ENCODE measurements at regions not wholly inside any gene's neighbourhood (a gene's known extent, or its start where the extent isn't known, plus 50 kb on each side); places are given as distances from the start of the nearest gene placed in this dataset.
"Not testable (repeated sequence)": the region's sequence is repeated elsewhere in the genome, so short reads cannot be mapped to it uniquely, and the experiment has no call there.

DNA sequence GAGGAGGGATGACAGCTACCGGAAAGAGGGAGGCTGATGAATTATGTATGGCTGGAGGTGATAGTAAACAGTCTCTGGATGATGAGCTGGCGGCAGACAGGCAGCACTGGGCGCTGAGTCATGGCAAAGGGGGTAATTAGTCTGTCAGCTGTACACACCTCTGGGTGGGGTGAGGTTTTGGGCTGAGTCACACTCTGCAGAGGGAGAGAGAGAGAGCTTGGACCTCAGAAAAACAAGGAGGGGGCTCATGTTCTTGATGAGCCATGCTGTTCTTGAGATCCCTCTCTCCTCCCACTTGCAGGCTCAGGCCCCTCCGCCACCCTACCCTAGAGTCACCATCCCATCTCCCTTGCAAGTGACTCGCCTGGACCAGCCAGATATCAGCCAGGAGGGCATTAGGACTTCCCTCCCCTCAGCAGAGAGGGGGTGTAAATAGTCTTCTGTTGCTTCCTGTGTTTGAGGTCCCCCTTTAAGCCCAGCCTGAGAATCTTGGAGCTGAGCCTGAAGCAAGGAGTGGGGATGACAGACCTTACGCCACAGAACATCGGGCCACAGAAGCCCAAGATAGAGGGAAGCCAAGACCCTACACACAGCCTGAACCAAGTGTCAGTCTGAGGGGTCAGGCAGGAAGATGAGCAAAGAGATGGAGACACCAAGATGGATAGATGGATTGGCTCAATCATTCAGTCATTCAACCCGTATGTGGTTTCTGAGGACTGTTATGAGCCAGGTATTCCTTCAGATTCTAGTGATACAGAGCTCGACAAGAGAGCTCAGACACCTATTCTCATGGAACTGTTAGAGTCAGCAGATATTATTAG, 383.2 kb upstream of the CCL2 start:
- WGBS (ENCODE audit: insufficient coverage): 42% methylated on average over 3 of the region's 9 CpGs
- H3K4me3 ChIP-seq (ENCODE audit: control insufficient read depth in 1 of 2, extremely low read depth in 1 of 2, low read length in 1 of 2): no peak overlapping the region
- Mint-ChIP-seq H3K4me3 (no peak overlapping the region), H3K27me3 (peaks cover 22 to 33% of the 10 kb centered on the region in 2 donors), H3K27ac (no peak overlapping the region), H3K9me3 (no peaks in the 10 kb centered on the region), H3K4me1 (no peaks in the 10 kb centered on the region), H3K36me3 (no peaks in the 10 kb centered on the region)
- H3K27me3 ChIP-seq (replicated peaks in 1 of 2; ENCODE audit: control insufficient read depth in 2 of 2, extremely low read depth in 1 of 2, insufficient read depth in 2 of 2, low read length in 1 of 2): peaks cover 2 to 27% of the 10 kb centered on the region in 2 experiments
- no peaks in the 10 kb centered on the region for H3K36me3 ChIP-seq (ENCODE audit: control insufficient read depth in 2 of 2, extremely low read depth in 1 of 2, insufficient read depth in 1 of 2, low read length in 1 of 2)
- DNase-seq (no peak), ATAC-seq (replicated peaks in 1 of 4) (no peak)
- H3K27ac ChIP-seq (ENCODE audit: low read length): no peak overlapping the region
- CTCF ChIA-PET: no interaction called here
- no peaks in the 10 kb centered on the region for H3K9me3 ChIP-seq
- POLR2A ChIA-PET: no interaction called here
- no peaks in the 10 kb centered on the region for H3K4me1 ChIP-seq (ENCODE audit: control insufficient read depth in 1 of 2, extremely low read depth in 1 of 2, insufficient read depth in 2 of 2, low read length in 2 of 2)

DNA sequence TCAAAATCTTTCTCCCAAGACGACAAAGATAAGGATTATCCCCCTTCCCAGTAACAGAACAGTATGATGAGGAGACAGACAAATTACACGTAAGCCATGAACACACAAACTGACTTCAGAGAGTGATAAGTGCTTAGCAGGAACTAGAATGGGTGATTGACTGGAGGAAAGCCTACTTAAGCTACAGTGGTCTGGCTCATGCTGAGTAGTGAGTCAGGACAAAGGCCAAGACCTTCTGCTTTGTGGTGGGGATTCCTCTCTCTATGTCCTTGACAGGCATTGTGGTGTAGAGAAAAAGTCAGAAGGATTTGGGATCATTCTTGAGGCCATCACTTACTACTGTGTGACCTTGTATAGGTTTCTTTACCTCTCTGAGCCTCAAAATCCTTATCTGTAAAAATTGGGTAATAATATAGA, 381.9 kb upstream of the CCL2 start:
- Histone ChIP-seq H3K9me3 (no peaks in the 10 kb centered on the region), H3K36me3 (ENCODE audit: control insufficient read depth in 2 of 2, extremely low read depth in 1 of 2, insufficient read depth in 1 of 2, low read length in 1 of 2) (no peaks in the 10 kb centered on the region), H3K4me1 (ENCODE audit: control insufficient read depth in 1 of 2, extremely low read depth in 1 of 2, insufficient read depth in 2 of 2, low read length in 2 of 2) (no peaks in the 10 kb centered on the region), H3K4me3 (ENCODE audit: control insufficient read depth in 1 of 2, extremely low read depth in 1 of 2, low read length in 1 of 2) (no peak overlapping the region), H3K27ac (ENCODE audit: low read length) (no peak overlapping the region), H3K27me3 (replicated peaks in 1 of 2; ENCODE audit: control insufficient read depth in 2 of 2, extremely low read depth in 1 of 2, insufficient read depth in 2 of 2, low read length in 1 of 2) (peaks cover 2 to 23% of the 10 kb centered on the region in 2 experiments)
- no peak for ATAC-seq (replicated peaks in 1 of 4)
- ChIA-PET POLR2A (no interaction called here), CTCF (no interaction called here)
- Mint-ChIP-seq H3K4me3 (no peak overlapping the region), H3K4me1 (no peaks in the 10 kb centered on the region), H3K9me3 (no peaks in the 10 kb centered on the region), H3K27ac (no peak overlapping the region), H3K27me3 (peaks cover 26 to 35% of the 10 kb centered on the region in 2 donors), H3K36me3 (no peaks in the 10 kb centered on the region)
- WGBS (ENCODE audit: insufficient coverage): no CpG with 5 or more reads among the region's 2 CpGs
- no peak for DNase-seq

DNA sequence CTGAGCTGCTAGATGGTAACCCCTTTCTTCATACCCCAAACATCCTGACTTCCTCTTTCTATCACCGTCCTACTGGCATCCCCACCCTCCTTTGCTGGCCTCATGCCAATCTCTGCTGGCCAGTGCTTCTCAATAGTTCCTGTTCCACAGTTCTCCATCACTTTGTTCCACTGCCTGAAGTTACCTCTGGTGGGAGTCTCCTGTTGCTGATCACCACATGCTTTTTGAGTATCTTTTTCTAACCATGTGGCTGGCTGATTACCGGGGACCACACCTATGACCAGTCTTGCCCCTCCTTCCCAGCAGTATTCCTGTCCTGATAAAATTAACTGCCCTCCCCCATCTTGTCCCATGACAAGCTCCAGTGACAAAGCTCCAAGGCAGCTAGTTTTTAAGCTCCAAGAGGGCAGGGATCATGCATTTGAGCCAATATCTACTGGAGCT, 380.4 kb upstream of the CCL2 start:
- Mint-ChIP-seq H3K27ac (no peak overlapping the region), H3K36me3 (no peaks in the 10 kb centered on the region), H3K27me3 (peaks cover 28 to 35% of the 10 kb centered on the region in 2 donors), H3K4me3 (no peak overlapping the region), H3K9me3 (no peaks in the 10 kb centered on the region), H3K4me1 (no peaks in the 10 kb centered on the region)
- WGBS (ENCODE audit: insufficient coverage): 35% methylated on average over 2 of the region's 2 CpGs
- peak in 1 of 35 experiments; percentile 9 for DNase-seq
- peaks cover 2 to 23% of the 10 kb centered on the region in 2 experiments for H3K27me3 ChIP-seq (replicated peaks in 1 of 2; ENCODE audit: control insufficient read depth in 2 of 2, extremely low read depth in 1 of 2, insufficient read depth in 2 of 2, low read length in 1 of 2)
- no peaks in the 10 kb centered on the region for H3K4me1 ChIP-seq (ENCODE audit: control insufficient read depth in 1 of 2, extremely low read depth in 1 of 2, insufficient read depth in 2 of 2, low read length in 2 of 2)
- ChIA-PET CTCF (no interaction called here), POLR2A (no interaction called here)
- no peak overlapping the region for H3K4me3 ChIP-seq (ENCODE audit: control insufficient read depth in 1 of 2, extremely low read depth in 1 of 2, low read length in 1 of 2)
- H3K9me3 ChIP-seq: no peaks in the 10 kb centered on the region
- H3K36me3 ChIP-seq (ENCODE audit: control insufficient read depth in 2 of 2, extremely low read depth in 1 of 2, insufficient read depth in 1 of 2, low read length in 1 of 2): no peaks in the 10 kb centered on the region
- no peak for ATAC-seq (replicated peaks in 1 of 4)
- no peak overlapping the region for H3K27ac ChIP-seq (ENCODE audit: low read length)

DNA sequence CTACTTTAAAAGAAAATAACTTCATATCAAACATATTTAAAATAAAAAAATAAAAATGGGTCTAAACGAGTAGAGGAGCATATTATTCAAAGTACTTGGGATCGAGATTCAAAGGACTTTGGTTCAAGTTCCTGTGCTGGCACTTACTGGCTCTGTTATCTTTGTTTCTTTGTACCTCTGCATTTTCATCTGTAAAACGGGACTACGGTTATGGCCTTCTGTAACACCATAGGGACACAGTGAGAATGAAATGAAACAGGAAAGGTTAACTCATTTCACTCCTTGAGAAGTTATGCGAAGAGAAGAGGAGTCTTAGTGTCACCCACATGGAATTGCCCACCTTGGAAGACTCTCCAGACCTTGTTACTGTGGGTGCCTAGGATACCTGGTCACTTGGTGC, 379.1 kb upstream of the CCL2 start:
- Histone ChIP-seq H3K27me3 (replicated peaks in 1 of 2; ENCODE audit: control insufficient read depth in 2 of 2, extremely low read depth in 1 of 2, insufficient read depth in 2 of 2, low read length in 1 of 2) (peaks cover 2 to 21% of the 10 kb centered on the region in 2 experiments), H3K36me3 (ENCODE audit: control insufficient read depth in 2 of 2, extremely low read depth in 1 of 2, insufficient read depth in 1 of 2, low read length in 1 of 2) (no peaks in the 10 kb centered on the region), H3K9me3 (no peaks in the 10 kb centered on the region), H3K4me1 (ENCODE audit: control insufficient read depth in 1 of 2, extremely low read depth in 1 of 2, insufficient read depth in 2 of 2, low read length in 2 of 2) (no peaks in the 10 kb centered on the region), H3K4me3 (ENCODE audit: control insufficient read depth in 1 of 2, extremely low read depth in 1 of 2, low read length in 1 of 2) (no peak overlapping the region), H3K27ac (ENCODE audit: low read length) (no peak overlapping the region)
- peaks cover 29 to 34% of the 10 kb centered on the region in 2 donors for H3K27me3 Mint-ChIP-seq
- no peak for DNase-seq
- H3K27ac Mint-ChIP-seq: no peak overlapping the region
- H3K9me3 Mint-ChIP-seq: peaks cover 0 to 5% (median 0%) of the 10 kb centered on the region in 3 donors
- H3K4me1 Mint-ChIP-seq: no peaks in the 10 kb centered on the region
- WGBS (ENCODE audit: insufficient coverage): 94% methylated on average over 2 of the region's 5 CpGs
- ChIA-PET POLR2A (no interaction called here), CTCF (no interaction called here)
- H3K36me3 Mint-ChIP-seq: no peaks in the 10 kb centered on the region
- H3K4me3 Mint-ChIP-seq: no peak overlapping the region
- no peak for ATAC-seq (replicated peaks in 1 of 4)

DNA sequence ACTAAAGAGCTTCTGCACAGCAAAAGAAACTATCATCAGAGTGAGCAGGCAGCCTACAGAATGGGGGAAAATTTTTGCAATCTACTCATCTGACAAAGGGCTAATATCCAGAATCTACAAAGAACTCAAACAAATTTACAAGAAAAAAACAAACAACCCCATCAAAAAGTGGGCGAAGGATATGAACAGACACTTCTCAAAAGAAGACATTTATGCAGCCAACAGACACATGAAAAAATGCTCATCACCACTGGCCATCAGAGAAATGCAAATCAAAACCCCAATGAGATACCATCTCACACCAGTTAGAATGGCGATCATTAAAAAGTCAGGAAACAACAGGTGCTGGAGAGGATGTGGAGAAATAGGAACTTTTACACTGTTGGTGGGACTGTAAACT, 372.8 kb upstream of the CCL2 start:
- H3K9me3 ChIP-seq; H3K9me3 Mint-ChIP-seq; H3K4me3 ChIP-seq (ENCODE audit: control insufficient read depth in 1 of 2, extremely low read depth in 1 of 2, low read length in 1 of 2); H3K4me3 Mint-ChIP-seq; H3K36me3 Mint-ChIP-seq; DNase-seq; H3K27me3 Mint-ChIP-seq; H3K36me3 ChIP-seq (ENCODE audit: control insufficient read depth in 2 of 2, extremely low read depth in 1 of 2, insufficient read depth in 1 of 2, low read length in 1 of 2); H3K27ac Mint-ChIP-seq; H3K4me1 Mint-ChIP-seq; H3K4me1 ChIP-seq (ENCODE audit: control insufficient read depth in 1 of 2, extremely low read depth in 1 of 2, insufficient read depth in 2 of 2, low read length in 2 of 2); CTCF ChIA-PET; POLR2A ChIA-PET; ATAC-seq (replicated peaks in 1 of 4); H3K27ac ChIP-seq (ENCODE audit: low read length); H3K27me3 ChIP-seq (replicated peaks in 1 of 2; ENCODE audit: control insufficient read depth in 2 of 2, extremely low read depth in 1 of 2, insufficient read depth in 2 of 2, low read length in 1 of 2): not testable (repeated sequence)
- WGBS (ENCODE audit: insufficient coverage): no CpG with 5 or more reads among the region's 2 CpGs

DNA sequence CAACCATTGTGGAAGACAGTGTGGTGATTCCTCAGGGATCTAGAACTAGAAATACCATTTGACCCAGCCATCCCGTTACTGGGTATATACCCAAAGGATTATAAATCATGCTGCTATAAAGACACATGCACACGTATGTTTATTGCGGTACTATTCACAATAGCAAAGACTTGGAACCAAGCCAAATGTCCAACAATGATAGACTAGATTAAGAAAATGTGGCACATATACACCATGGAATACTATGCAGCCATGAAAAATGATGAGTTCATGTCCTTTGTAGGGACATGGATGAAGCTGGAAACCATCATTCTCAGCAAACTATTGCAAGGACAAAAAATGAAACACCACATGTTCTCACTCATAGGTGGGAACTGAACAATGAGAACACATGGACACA, 372.4 kb upstream of the CCL2 start:
- POLR2A ChIA-PET: not testable (repeated sequence)
- WGBS (ENCODE audit: insufficient coverage): no CpG with 5 or more reads among the region's 3 CpGs

More for the DNA sequence above, 372.4 kb upstream of the CCL2 start:
- H3K27me3 Mint-ChIP-seq; H3K27ac Mint-ChIP-seq; CTCF ChIA-PET; H3K36me3 ChIP-seq (ENCODE audit: control insufficient read depth in 2 of 2, extremely low read depth in 1 of 2, insufficient read depth in 1 of 2, low read length in 1 of 2); H3K4me1 ChIP-seq (ENCODE audit: control insufficient read depth in 1 of 2, extremely low read depth in 1 of 2, insufficient read depth in 2 of 2, low read length in 2 of 2); H3K36me3 Mint-ChIP-seq; H3K27me3 ChIP-seq (replicated peaks in 1 of 2; ENCODE audit: control insufficient read depth in 2 of 2, extremely low read depth in 1 of 2, insufficient read depth in 2 of 2, low read length in 1 of 2); DNase-seq; H3K27ac ChIP-seq (ENCODE audit: low read length); ATAC-seq (replicated peaks in 1 of 4); H3K9me3 Mint-ChIP-seq; H3K4me3 Mint-ChIP-seq; H3K4me1 Mint-ChIP-seq; H3K9me3 ChIP-seq; H3K4me3 ChIP-seq (ENCODE audit: control insufficient read depth in 1 of 2, extremely low read depth in 1 of 2, low read length in 1 of 2): not testable (repeated sequence)
